Mammary epithelial cell (primary cell): ENCODE measurements at regions not wholly inside any gene's neighbourhood (a gene's known extent, or its start where the extent isn't known, plus 50 kb on each side); places are given as distances from the start of the nearest gene placed in this dataset.

ENCODE experiments used
- CTCF ChIP-seq, 2 donors: IDR thresholded peaks in 1 of 2; conservative IDR thresholded peaks in 1 of 2; 2 replicates each; pipeline ENCODE4 v1.5.1; 2011 to 2012; ENCODE audit warnings: inconsistent platforms in 2 of 2, low read length in 2 of 2, mild to moderate bottlenecking in 2 of 2, control low read depth in 1 of 2, low read depth in 1 of 2; ENCODE audit not compliant: insufficient read depth in 1 of 2; ENCODE audit errors: extremely low read depth in 1 of 2
- EZH2 ChIP-seq: IDR thresholded peaks from 2 replicates; pipeline ENCODE4 v1.6.1; 2012; ENCODE audit warnings: low read length, inconsistent platforms, borderline replicate concordance

GRCh38 chr5:162325143-162325727 lies 257.7 kb downstream of the GABRG2 start:
- no peak for TF ChIP-seq CTCF (conservative IDR thresholded peaks at IDR 0.05 in 1 of 2, IDR thresholded peaks at IDR 0.05 in 1 of 2; ENCODE audit: extremely low read depth in 1 of 2, insufficient read depth in 1 of 2, low read depth in 1 of 2, low read length in 2 of 2)
- no peak for TF ChIP-seq EZH2
